Duodenal mucosa (tissue), 2 donors: ENCODE measurements at regions not wholly inside any gene's neighbourhood (a gene's known extent, or its start where the extent isn't known, plus 50 kb on each side); places are given as distances from the start of the nearest gene placed in this dataset.
"Not testable (repeated sequence)": the region's sequence is repeated elsewhere in the genome, so short reads cannot be mapped to it uniquely, and the experiment has no call there.

ENCODE experiments used
- H3K27ac ChIP-seq: one replicate; pipeline ENCODE4 v1.7.0; 2013; ENCODE audit warnings: low read depth, low read length
- H3K27me3 ChIP-seq, 2 donors: one replicate each; pipeline ENCODE4 v1.7.0; 2013; ENCODE audit warnings: low read length in 2 of 2, control low read depth in 1 of 2; ENCODE audit not compliant: insufficient read depth in 2 of 2, control insufficient read depth in 1 of 2
- H3K36me3 ChIP-seq, 2 donors: one replicate each; pipeline ENCODE4 v1.7.0; 2013; ENCODE audit warnings: low read length in 2 of 2, control low read depth in 1 of 2; ENCODE audit not compliant: insufficient read depth in 2 of 2, control insufficient read depth in 1 of 2
- H3K4me1 ChIP-seq, 2 donors: one replicate each; pipeline ENCODE4 v1.7.0; 2013; ENCODE audit warnings: low read length in 2 of 2, control low read depth in 1 of 2; ENCODE audit not compliant: insufficient read depth in 2 of 2, control insufficient read depth in 1 of 2
- H3K4me3 ChIP-seq, 2 donors: one replicate each; pipeline ENCODE4 v1.7.0; 2013; ENCODE audit warnings: low read length in 2 of 2, low read depth in 1 of 2
- H3K9ac ChIP-seq, 2 donors: one replicate each; pipeline ENCODE4 v1.7.0; 2013; ENCODE audit warnings: low read length in 2 of 2, low read depth in 1 of 2
- H3K9me3 ChIP-seq, 2 donors: one replicate each; pipeline ENCODE4 v1.7.0; 2013; ENCODE audit warnings: low read length in 2 of 2, control low read depth in 1 of 2; ENCODE audit not compliant: control insufficient read depth in 1 of 2

- Histone ChIP-seq H3K27me3 (no peaks in the 10 kb centered on the region), H3K4me1 (no peaks in the 10 kb centered on the region), H3K9me3 (no peaks in the 10 kb centered on the region), H3K27ac (no peak overlapping the region), H3K9ac (no peak overlapping the region), H3K4me3 (no peak overlapping the region), H3K36me3 (no peaks in the 10 kb centered on the region)
Measured at GRCh38 chr1:60504206-60504840, 430.8 kb upstream of the C1orf87 start.

- H3K27ac ChIP-seq = no peak overlapping the region
- no peaks in the 10 kb centered on the region for H3K36me3 ChIP-seq
- no peak overlapping the region for H3K4me3 ChIP-seq
- no peaks in the 10 kb centered on the region for H3K27me3 ChIP-seq
- H3K4me1 ChIP-seq = no peaks in the 10 kb centered on the region
- H3K9me3 ChIP-seq = no peaks in the 10 kb centered on the region
- H3K9ac ChIP-seq = no peak overlapping the region
Measured at GRCh38 chr1:60503266-60503925, 429.8 kb upstream of the C1orf87 start.

DNA sequence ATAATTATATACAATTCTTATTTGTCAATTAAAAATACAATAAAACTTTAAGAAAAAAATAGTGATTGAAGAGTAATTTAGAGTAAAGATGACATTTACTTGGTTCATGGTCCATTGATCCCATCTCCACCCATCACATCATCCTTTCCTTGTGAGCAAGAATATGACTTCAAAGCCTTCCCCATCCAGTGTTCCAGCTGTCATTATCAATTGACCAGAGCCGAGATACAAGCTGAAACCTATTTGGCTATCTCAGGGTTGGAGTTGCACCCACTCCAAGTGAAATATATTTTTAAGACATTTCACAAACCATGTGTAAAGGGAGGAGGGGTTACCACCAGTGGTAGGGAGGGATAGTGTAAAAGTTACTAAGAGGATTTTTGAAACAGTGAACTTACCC lies 428.9 kb upstream of the C1orf87 start:
- Histone ChIP-seq H3K9ac (no peak overlapping the region), H3K4me3 (no peak overlapping the region), H3K27ac (no peak overlapping the region), H3K36me3 (no peaks in the 10 kb centered on the region), H3K9me3 (no peaks in the 10 kb centered on the region), H3K4me1 (no peaks in the 10 kb centered on the region), H3K27me3 (no peaks in the 10 kb centered on the region)

DNA sequence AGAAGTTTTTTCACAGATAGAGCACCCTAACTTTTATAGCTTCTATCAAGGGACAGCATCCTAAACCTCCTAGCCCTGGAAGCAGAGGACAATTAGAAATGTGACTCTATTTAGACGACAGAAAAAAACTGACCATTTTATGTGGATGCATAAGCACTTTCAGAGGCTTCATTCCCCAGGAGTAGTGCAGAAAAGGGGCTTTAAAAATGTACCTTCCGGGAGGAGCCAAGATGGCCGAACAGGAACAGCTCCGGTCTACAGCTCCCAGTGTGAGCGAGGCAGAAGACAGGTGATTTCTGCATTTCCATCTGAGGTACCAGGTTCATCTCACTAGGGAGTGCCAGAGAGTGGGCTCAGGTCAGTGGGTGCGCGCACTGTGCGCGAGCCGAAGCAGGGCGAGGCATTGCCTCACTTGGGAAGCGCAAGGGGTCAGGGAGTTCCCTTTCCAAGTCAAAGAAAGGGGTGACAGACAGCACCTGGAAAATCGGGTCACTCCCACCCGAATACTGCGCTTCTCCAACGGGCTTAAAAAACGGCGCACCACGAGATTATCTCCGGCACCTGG lies 416.4 kb upstream of the C1orf87 start:
- H3K4me1 ChIP-seq, H3K27ac ChIP-seq, H3K9me3 ChIP-seq, H3K27me3 ChIP-seq, H3K9ac ChIP-seq, H3K36me3 ChIP-seq: not testable (repeated sequence)
- H3K4me3 ChIP-seq = peak overlapping the region in 1 of 2 donors; percentile 28

GRCh38 chr1:60488847-60489246 lies 415.3 kb upstream of the C1orf87 start:
- H3K9me3 ChIP-seq = peaks cover 0 to 4% of the 10 kb centered on the region in 2 donors
- H3K27ac ChIP-seq = no peak overlapping the region
- H3K4me1 ChIP-seq = no peaks in the 10 kb centered on the region
- no peak overlapping the region for H3K4me3 ChIP-seq
- no peak overlapping the region for H3K9ac ChIP-seq
- no peaks in the 10 kb centered on the region for H3K27me3 ChIP-seq
- no peaks in the 10 kb centered on the region for H3K36me3 ChIP-seq

DNA sequence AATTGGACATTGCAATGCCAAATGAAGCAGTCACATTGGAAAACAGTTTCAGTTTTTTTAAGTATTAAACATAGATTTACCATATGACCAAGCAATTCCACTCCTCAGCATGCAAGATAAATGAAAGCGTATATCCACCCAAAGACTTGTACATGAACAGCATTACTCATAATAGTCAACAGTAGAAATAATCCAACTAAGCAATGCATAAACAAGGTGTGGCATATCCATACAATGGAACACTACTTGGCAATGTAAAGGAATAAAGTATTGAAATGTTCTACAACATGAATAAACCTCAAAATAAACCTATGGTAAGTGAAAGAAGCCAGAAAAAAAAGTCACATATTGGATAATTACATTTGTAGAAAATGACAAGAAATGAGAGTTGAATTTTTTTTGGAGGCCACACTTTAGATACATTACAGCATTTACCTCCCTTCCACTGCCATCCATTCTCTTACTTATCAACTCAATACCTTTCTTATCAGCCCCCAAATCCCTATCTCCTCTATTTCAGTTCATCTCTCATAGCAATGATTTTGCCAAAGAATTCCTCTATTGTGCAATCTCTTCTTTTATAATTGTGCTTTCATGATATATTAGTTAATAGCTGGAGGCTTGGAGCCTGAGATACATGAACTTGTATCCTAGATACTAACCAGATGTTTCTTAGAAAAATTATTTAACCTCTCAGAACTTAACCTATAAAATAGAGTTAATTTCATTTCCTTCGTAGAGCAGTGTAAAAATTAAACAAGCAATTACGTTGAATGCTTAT lies 414.2 kb upstream of the C1orf87 start:
- no peak overlapping the region for H3K4me3 ChIP-seq
- H3K9me3 ChIP-seq = peaks cover 0 to 4% of the 10 kb centered on the region in 2 donors
- no peak overlapping the region for H3K9ac ChIP-seq
- no peaks in the 10 kb centered on the region for H3K27me3 ChIP-seq
- H3K27ac ChIP-seq = no peak overlapping the region
- H3K36me3 ChIP-seq = no peaks in the 10 kb centered on the region
- H3K4me1 ChIP-seq = no peaks in the 10 kb centered on the region

DNA sequence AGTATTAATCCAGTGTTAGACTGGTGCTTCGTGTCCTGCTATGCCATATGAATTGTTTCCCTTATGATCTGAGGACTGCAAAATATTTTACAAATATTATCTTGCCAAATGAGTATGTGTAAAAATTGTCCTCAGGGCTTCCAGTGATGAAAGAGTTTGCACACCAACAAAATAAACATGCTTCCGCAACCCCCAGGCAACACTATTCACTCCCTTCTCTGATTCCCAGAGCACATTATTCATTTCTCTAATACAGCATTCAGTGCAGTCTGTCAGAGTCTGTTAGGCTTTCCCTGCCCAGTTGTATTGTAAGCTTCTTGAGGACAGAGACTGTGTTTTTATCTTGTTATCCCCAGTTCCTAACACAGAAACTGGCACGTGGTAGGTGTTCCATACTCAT lies 409.9 kb upstream of the C1orf87 start:
- no peak overlapping the region for H3K27ac ChIP-seq
- H3K4me1 ChIP-seq = no peaks in the 10 kb centered on the region
- H3K9ac ChIP-seq = no peak overlapping the region
- no peaks in the 10 kb centered on the region for H3K27me3 ChIP-seq
- H3K9me3 ChIP-seq = peaks cover 0 to 4% of the 10 kb centered on the region in 2 donors
- H3K36me3 ChIP-seq = no peaks in the 10 kb centered on the region
- no peak overlapping the region for H3K4me3 ChIP-seq

GRCh38 chr1:60470246-60470645 lies 396.7 kb upstream of the C1orf87 start:
- H3K9me3 ChIP-seq = no peaks in the 10 kb centered on the region
- H3K9ac ChIP-seq = no peak overlapping the region
- H3K4me3 ChIP-seq = no peak overlapping the region
- H3K36me3 ChIP-seq = no peaks in the 10 kb centered on the region
- no peaks in the 10 kb centered on the region for H3K27me3 ChIP-seq
- H3K4me1 ChIP-seq = no peaks in the 10 kb centered on the region
- no peak overlapping the region for H3K27ac ChIP-seq

- H3K9me3 ChIP-seq = no peaks in the 10 kb centered on the region
- H3K4me1 ChIP-seq = no peaks in the 10 kb centered on the region
- H3K9ac ChIP-seq = no peak overlapping the region
Measured at GRCh38 chr1:60463786-60464185, 390.2 kb upstream of the C1orf87 start.

GRCh38 chr1:60463146-60463545 lies 389.6 kb upstream of the C1orf87 start:
- H3K27ac ChIP-seq = no peak overlapping the region
- H3K4me3 ChIP-seq = no peak overlapping the region
- no peaks in the 10 kb centered on the region for H3K36me3 ChIP-seq
- no peak overlapping the region for H3K9ac ChIP-seq
- H3K9me3 ChIP-seq = no peaks in the 10 kb centered on the region
- no peaks in the 10 kb centered on the region for H3K4me1 ChIP-seq
- no peaks in the 10 kb centered on the region for H3K27me3 ChIP-seq

More at GRCh38 chr1:60463786-60464185, 390.2 kb upstream of the C1orf87 start:
- Histone ChIP-seq H3K27ac (no peak overlapping the region), H3K27me3 (no peaks in the 10 kb centered on the region), H3K4me3 (no peak overlapping the region), H3K36me3 (no peaks in the 10 kb centered on the region)
